ENCODE measurements at regions not wholly inside any gene's neighbourhood (a gene's known extent, or its start where the extent isn't known, plus 50 kb on each side); places are given as distances from the start of the nearest gene placed in this dataset.

- TF ChIP-seq CTCF (IDR thresholded peaks at IDR 0.05; ENCODE audit: low read depth, low read length, poor library complexity, severe bottlenecking) (no peak), EZH2phosphoT487 (IDR thresholded peaks at IDR 0.05; ENCODE audit: borderline replicate concordance, low read length) (no peak)
These were observed 56.2 kb upstream of the DDHD1 start for GRCh38 chr14:53209370-53209769.

Measured in DOHH2 (cell line).